Chondrocyte (in vitro differentiated cells): ENCODE measurements at regions not wholly inside any gene's neighbourhood (a gene's known extent, or its start where the extent isn't known, plus 50 kb on each side); places are given as distances from the start of the nearest gene placed in this dataset.

Experiments used
- DNase-seq: peaks from one replicate; pipeline ENCODE4 v3.0.0; 2021; ENCODE audit warnings: mixed read lengths, low spot score
- H3K27ac Mint-ChIP-seq: one replicate; pipeline ENCODE4 v1.8.0; 2021; ENCODE audit warnings: mild to moderate bottlenecking, moderate library complexity, mixed read lengths; ENCODE audit not compliant: unreplicated experiment
- H3K27me3 Mint-ChIP-seq: 2 replicates; pipeline ENCODE4 v1.8.0; 2021; ENCODE audit warnings: low read depth, mixed read lengths
- H3K36me3 Mint-ChIP-seq: 2 replicates; pipeline ENCODE4 v1.8.0; 2021; ENCODE audit warnings: low read depth, mixed read lengths
- H3K4me1 Mint-ChIP-seq: 2 replicates; pipeline ENCODE4 v1.8.0; 2021; ENCODE audit warnings: low read depth, mild to moderate bottlenecking, mixed read lengths
- H3K4me3 Mint-ChIP-seq: one replicate; pipeline ENCODE4 v1.8.0; 2021; ENCODE audit warnings: mild to moderate bottlenecking, moderate library complexity, mixed read lengths; ENCODE audit not compliant: unreplicated experiment
- H3K9me3 Mint-ChIP-seq: 2 replicates; pipeline ENCODE4 v1.8.0; 2021; ENCODE audit warnings: low read depth, mixed read lengths
- TF ChIP-seq, protein P1 (sequence below): fragments of 200-600 bp; sonication (generic); IDR thresholded peaks from 2 replicates; pipeline ENCODE4 v1.5.0; 2021; ENCODE audit warnings: antibody characterized with exemption, mild to moderate bottlenecking, moderate library complexity

DNA sequence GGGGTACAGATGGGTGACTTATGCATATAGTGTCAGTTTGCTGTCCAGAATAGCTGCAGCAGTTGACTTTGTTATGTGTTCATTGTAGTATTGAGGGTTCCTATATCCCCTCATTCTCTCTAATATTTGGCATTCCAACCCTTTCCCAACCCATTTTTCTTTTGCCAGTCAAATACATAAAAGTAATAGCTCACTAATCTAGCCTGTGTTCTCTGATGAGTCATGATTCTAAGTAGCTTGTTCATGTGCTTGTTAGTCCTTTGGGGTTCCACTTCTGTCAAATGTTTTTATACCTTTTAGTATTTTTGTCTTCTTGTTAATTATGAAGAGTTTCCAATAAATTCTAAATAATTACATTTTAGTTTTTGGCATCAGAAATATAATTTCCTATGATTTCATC, 99.2 kb upstream of the MROH9 start:
- no peak for DNase-seq
- no peak overlapping the region for H3K4me3 Mint-ChIP-seq
- peaks cover 1% of the 10 kb centered on the region for H3K36me3 Mint-ChIP-seq

DNA sequence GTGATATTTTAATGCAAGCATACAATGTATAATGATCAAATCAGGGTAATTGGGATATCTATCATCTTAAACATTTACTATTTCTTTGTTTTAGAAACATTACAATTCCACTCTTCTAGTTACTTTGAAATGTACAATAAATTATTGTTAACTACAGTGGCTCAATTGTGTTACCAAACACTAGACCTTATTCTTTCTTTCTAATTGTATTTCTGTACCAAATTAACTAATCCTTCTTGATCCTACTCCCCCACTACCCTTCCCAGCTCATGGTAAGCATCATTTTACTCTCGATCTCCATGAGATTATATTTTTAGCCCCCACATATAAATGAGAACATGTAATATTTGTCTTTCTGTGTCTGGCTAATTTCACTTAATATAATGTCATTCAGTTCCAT, 95.0 kb upstream of the MROH9 start:
- H3K27me3 Mint-ChIP-seq = no peaks in the 10 kb centered on the region
- no peak overlapping the region for H3K4me3 Mint-ChIP-seq
- TF ChIP-seq, protein P1, sequence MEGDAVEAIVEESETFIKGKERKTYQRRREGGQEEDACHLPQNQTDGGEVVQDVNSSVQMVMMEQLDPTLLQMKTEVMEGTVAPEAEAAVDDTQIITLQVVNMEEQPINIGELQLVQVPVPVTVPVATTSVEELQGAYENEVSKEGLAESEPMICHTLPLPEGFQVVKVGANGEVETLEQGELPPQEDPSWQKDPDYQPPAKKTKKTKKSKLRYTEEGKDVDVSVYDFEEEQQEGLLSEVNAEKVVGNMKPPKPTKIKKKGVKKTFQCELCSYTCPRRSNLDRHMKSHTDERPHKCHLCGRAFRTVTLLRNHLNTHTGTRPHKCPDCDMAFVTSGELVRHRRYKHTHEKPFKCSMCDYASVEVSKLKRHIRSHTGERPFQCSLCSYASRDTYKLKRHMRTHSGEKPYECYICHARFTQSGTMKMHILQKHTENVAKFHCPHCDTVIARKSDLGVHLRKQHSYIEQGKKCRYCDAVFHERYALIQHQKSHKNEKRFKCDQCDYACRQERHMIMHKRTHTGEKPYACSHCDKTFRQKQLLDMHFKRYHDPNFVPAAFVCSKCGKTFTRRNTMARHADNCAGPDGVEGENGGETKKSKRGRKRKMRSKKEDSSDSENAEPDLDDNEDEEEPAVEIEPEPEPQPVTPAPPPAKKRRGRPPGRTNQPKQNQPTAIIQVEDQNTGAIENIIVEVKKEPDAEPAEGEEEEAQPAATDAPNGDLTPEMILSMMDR = no peak
- H3K9me3 Mint-ChIP-seq = peaks cover 5% of the 10 kb centered on the region
- no peaks in the 10 kb centered on the region for H3K36me3 Mint-ChIP-seq
- no peak overlapping the region for H3K27ac Mint-ChIP-seq
- DNase-seq = no peak
- H3K4me1 Mint-ChIP-seq = no peaks in the 10 kb centered on the region

More for the DNA sequence above, 99.2 kb upstream of the MROH9 start:
- H3K4me1 Mint-ChIP-seq = no peaks in the 10 kb centered on the region
- H3K27ac Mint-ChIP-seq = no peak overlapping the region
- no peaks in the 10 kb centered on the region for H3K27me3 Mint-ChIP-seq
- TF ChIP-seq, protein P1 = no peak
- H3K9me3 Mint-ChIP-seq = peaks cover 5% of the 10 kb centered on the region

DNA sequence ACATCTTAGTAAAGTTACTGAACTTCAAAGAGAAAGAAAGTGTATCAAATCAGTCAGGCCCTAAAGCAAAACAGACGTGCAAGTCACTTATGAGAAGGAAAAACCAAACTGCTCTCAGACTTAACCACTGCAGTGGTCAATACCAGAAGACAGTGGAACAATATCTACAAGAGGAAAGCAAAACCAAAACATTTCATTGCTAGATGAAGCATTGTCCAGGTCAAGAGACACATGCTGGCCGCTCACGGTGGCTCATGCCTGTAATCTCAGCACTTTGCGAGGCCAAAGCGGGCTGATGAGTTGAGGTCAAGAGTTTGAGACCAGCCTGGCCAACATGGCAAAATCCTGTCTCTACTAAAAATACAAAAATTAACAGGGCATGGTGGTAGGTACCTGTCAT, 82.0 kb upstream of the MROH9 start:
- no peaks in the 10 kb centered on the region for H3K27me3 Mint-ChIP-seq
- H3K4me1 Mint-ChIP-seq = peaks cover 12% of the 10 kb centered on the region
- TF ChIP-seq, protein P1 = no peak
- H3K9me3 Mint-ChIP-seq = no peaks in the 10 kb centered on the region
- H3K4me3 Mint-ChIP-seq = no peak overlapping the region
- DNase-seq = no peak
- H3K27ac Mint-ChIP-seq = no peak overlapping the region
- no peaks in the 10 kb centered on the region for H3K36me3 Mint-ChIP-seq

DNA sequence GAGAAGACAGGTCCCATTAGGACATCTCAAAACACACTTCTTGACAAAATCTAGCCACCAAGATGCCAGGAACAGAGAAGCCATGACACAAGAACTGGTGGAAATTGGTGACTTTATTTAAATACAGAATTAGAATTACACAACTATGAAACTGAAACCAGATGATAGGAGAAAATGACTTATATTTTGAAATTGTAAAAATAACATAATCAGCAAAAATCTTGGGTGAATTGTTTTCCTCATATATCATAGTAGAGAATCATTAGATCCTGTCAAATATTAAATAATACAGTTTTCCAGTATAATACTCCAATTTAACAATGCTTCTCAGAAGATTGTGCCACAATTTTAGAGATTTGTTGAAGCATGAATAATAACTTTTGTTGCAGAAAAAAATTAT, 81.5 kb upstream of the MROH9 start:
- Mint-ChIP-seq H3K27me3 (no peaks in the 10 kb centered on the region), H3K36me3 (peaks cover under 1% of the 10 kb centered on the region), H3K27ac (no peak overlapping the region), H3K4me1 (peaks cover 12% of the 10 kb centered on the region), H3K4me3 (no peak overlapping the region), H3K9me3 (peaks cover under 1% of the 10 kb centered on the region)
- no peak for DNase-seq
- TF ChIP-seq, protein P1 = no peak

DNA sequence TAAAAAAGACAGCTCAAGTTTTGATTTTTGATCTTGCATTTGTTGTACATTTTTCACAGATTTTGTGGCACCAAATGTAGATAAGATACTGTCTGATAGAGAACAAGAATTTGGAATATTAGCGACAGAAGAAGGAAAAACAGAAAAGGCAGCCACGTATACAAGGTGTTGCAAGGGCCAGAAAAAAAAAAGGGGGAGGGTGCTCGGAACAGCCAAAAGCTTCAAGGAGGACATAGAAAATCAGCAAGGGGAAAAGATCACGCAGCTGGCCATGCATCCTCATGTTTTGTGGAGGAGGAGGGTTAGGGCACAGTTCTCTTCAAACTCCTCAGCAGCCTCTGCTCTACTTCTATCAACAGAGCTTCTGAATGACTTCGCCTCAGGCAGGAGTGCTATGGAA, 80.7 kb upstream of the MROH9 start:
- TF ChIP-seq, protein P1 = no peak
- H3K36me3 Mint-ChIP-seq = peaks cover 1% of the 10 kb centered on the region
- no peak overlapping the region for H3K4me3 Mint-ChIP-seq
- no peak overlapping the region for H3K27ac Mint-ChIP-seq
- no peak for DNase-seq
- no peaks in the 10 kb centered on the region for H3K27me3 Mint-ChIP-seq
- peaks cover 12% of the 10 kb centered on the region for H3K4me1 Mint-ChIP-seq
- H3K9me3 Mint-ChIP-seq = peaks cover 2% of the 10 kb centered on the region
